ENCODE measurements at regions not wholly inside any gene's neighbourhood (a gene's known extent, or its start where the extent isn't known, plus 50 kb on each side); places are given as distances from the start of the nearest gene placed in this dataset.

GRCh38 chr3:88960019-88960418 lies 147.4 kb upstream of the EPHA3 start:
- 68 to 71% methylated on average over 2 to 3 of the region's 3 CpGs for WGBS, 2 donors (ENCODE audit: low coverage in 1 of 2)
- Histone ChIP-seq H3K4me3 (no peak overlapping the region), H3K4me1 (no peaks in the 10 kb centered on the region), H3K27me3 (no peaks in the 10 kb centered on the region), H3K36me3 (no peaks in the 10 kb centered on the region), H3K27ac (no peak overlapping the region), H3K9me3 (no peaks in the 10 kb centered on the region)
- intact Hi-C loops (cut with DNase I; ENCODE audit: low total_unique reads) (no loop called here), in situ Hi-C loops (cut with MboI; ENCODE audit: low pct_ligation_motif_present in 1 of 4, low pct_unique_long_range_greater_than_20kb in 1 of 4, low sequenced_read_pairs in 3 of 4) (no loop called here)
- no peak for DNase-seq
- no peak for TF ChIP-seq POLR2A (IDR thresholded peaks at IDR 0.05)
- no peak for TF ChIP-seq POLR2AphosphoS5 (IDR thresholded peaks at IDR 0.05)
- TF ChIP-seq CTCF (IDR thresholded peaks at IDR 0.05), result no peak
- TF ChIP-seq EP300 (IDR thresholded peaks at IDR 0.05; ENCODE audit: low read depth), result no peak

GRCh38 chr3:88963003-88963402 lies 144.4 kb upstream of the EPHA3 start:
- no peak overlapping the region for H3K27ac ChIP-seq
- no peaks in the 10 kb centered on the region for H3K9me3 ChIP-seq
- DNase-seq, result no peak
- H3K27me3 ChIP-seq, result no peaks in the 10 kb centered on the region
- H3K36me3 ChIP-seq, result no peaks in the 10 kb centered on the region
- in situ Hi-C loops (cut with MboI; ENCODE audit: low pct_ligation_motif_present in 1 of 4, low pct_unique_long_range_greater_than_20kb in 1 of 4, low sequenced_read_pairs in 3 of 4), result no loop called here
- intact Hi-C loops (cut with DNase I; ENCODE audit: low total_unique reads), result no loop called here
- no peaks in the 10 kb centered on the region for H3K4me1 ChIP-seq
- no peak for TF ChIP-seq EP300 (IDR thresholded peaks at IDR 0.05; ENCODE audit: low read depth)
- H3K4me3 ChIP-seq, result no peak overlapping the region

- intact Hi-C loops (cut with DNase I; ENCODE audit: low total_unique reads) (no loop called here), in situ Hi-C loops (cut with MboI; ENCODE audit: low pct_ligation_motif_present in 1 of 4, low pct_unique_long_range_greater_than_20kb in 1 of 4, low sequenced_read_pairs in 3 of 4) (no loop called here)
- H3K9me3 ChIP-seq, result no peaks in the 10 kb centered on the region
- H3K27ac ChIP-seq, result no peak overlapping the region
- no peak for DNase-seq
- H3K4me3 ChIP-seq, result no peak overlapping the region
- TF ChIP-seq POLR2AphosphoS5 (IDR thresholded peaks at IDR 0.05) (no peak), CTCF (IDR thresholded peaks at IDR 0.05) (no peak), POLR2A (IDR thresholded peaks at IDR 0.05) (no peak)
- no peaks in the 10 kb centered on the region for H3K36me3 ChIP-seq
- no peaks in the 10 kb centered on the region for H3K27me3 ChIP-seq
- 77 to 79% methylated on average over 3 of the region's 3 CpGs for WGBS, 2 donors (ENCODE audit: low coverage in 1 of 2)
- H3K4me1 ChIP-seq, result no peaks in the 10 kb centered on the region
Measured at GRCh38 chr3:88979760-88980159, 127.7 kb upstream of the EPHA3 start.

- Histone ChIP-seq H3K4me3 (no peak overlapping the region), H3K27me3 (no peaks in the 10 kb centered on the region), H3K27ac (no peak overlapping the region), H3K9me3 (no peaks in the 10 kb centered on the region), H3K36me3 (no peaks in the 10 kb centered on the region), H3K4me1 (no peaks in the 10 kb centered on the region)
- TF ChIP-seq EP300 (IDR thresholded peaks at IDR 0.05; ENCODE audit: low read depth) (no peak), CTCF (IDR thresholded peaks at IDR 0.05) (no peak), POLR2AphosphoS5 (IDR thresholded peaks at IDR 0.05) (no peak), POLR2A (IDR thresholded peaks at IDR 0.05) (no peak)
- in situ Hi-C loops (cut with MboI; ENCODE audit: low pct_ligation_motif_present in 1 of 4, low pct_unique_long_range_greater_than_20kb in 1 of 4, low sequenced_read_pairs in 3 of 4), result no loop called here
- no peak for DNase-seq
- WGBS, 2 donors (ENCODE audit: low coverage in 1 of 2), result 91% methylated on average over 1 of the region's 1 CpG; no CpG with 5 or more reads in 1 of the 2 donors
- intact Hi-C loops (cut with DNase I; ENCODE audit: low total_unique reads), result no loop called here
Measured at GRCh38 chr3:88983458-88983857, 124.0 kb upstream of the EPHA3 start.

- Histone ChIP-seq H3K4me3 (no peak overlapping the region), H3K9me3 (no peaks in the 10 kb centered on the region), H3K36me3 (no peaks in the 10 kb centered on the region), H3K27me3 (no peaks in the 10 kb centered on the region), H3K27ac (no peak overlapping the region), H3K4me1 (no peaks in the 10 kb centered on the region)
- in situ Hi-C loops (cut with MboI; ENCODE audit: low pct_ligation_motif_present in 1 of 4, low pct_unique_long_range_greater_than_20kb in 1 of 4, low sequenced_read_pairs in 3 of 4) (no loop called here), intact Hi-C loops (cut with DNase I; ENCODE audit: low total_unique reads) (no loop called here)
- no peak for DNase-seq
- WGBS, 2 donors (ENCODE audit: low coverage in 1 of 2), result 66 to 68% methylated on average over 2 of the region's 2 CpGs
- no peak for TF ChIP-seq EP300 (IDR thresholded peaks at IDR 0.05; ENCODE audit: low read depth)
Measured at GRCh38 chr3:88984256-88984655, 123.2 kb upstream of the EPHA3 start.

Data from transverse colon (tissue), 4 donors.